ENCODE measurements at regions not wholly inside any gene's neighbourhood (a gene's known extent, or its start where the extent isn't known, plus 50 kb on each side); places are given as distances from the start of the nearest gene placed in this dataset.
"Not testable (repeated sequence)": the region's sequence is repeated elsewhere in the genome, so short reads cannot be mapped to it uniquely, and the experiment has no call there.

DNA sequence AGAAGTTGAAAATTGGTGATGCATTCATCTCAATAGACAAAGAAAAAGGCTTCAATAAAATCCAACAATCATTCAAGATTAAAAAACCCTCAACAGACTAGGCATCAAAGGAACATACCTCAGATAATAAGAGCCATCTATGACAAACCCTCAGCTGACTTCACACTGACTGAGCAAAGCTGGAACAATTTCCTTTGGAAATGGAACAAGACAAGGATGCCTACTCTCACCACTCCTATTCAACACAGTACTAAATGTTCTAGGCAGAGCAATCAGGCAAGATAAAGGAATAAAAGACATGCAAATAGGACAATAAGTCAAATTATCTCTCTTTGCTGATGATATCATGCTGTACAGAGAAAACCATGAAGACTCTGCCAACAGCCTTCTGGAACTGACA, 1188.1 kb downstream of the DTWD2 start:
- DNase-seq (ENCODE audit: low spot score), result no peak

- no peak for DNase-seq (ENCODE audit: low spot score)
Observed at GRCh38 chr5:117794847-117795246, 1193.5 kb downstream of the DTWD2 start.

- no peak for DNase-seq (ENCODE audit: low spot score)
Observed at GRCh38 chr5:117793963-117794362, 1194.4 kb downstream of the DTWD2 start.

GRCh38 chr5:117792476-117792875, 1195.9 kb downstream of the DTWD2 start:
- no peak for DNase-seq (ENCODE audit: low spot score)

DNA sequence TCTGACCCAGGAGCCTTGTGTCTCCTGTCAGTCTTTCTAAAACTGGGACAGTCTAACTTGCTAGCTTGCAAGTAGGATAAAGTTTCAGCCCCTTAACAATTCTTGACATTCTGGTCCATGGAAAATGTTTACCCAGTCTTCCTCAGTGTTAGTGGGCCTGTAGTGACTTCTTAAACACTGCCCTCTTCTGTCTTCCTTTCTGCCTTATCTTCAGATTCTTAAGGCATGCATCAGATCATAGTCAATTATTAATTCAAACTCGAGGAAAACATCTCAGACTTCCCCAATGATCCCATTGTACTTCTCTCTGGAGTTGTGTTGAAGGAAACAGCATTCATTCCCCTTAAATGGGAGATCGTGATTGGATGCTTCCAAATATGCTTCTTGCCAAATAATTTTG, 1199.8 kb downstream of the DTWD2 start:
- DNase-seq (ENCODE audit: low spot score), result no peak

GRCh38 chr5:117779171-117779570, 1204.5 kb upstream of the SEMA6A start:
- DNase-seq (ENCODE audit: low spot score), result no peak

DNA sequence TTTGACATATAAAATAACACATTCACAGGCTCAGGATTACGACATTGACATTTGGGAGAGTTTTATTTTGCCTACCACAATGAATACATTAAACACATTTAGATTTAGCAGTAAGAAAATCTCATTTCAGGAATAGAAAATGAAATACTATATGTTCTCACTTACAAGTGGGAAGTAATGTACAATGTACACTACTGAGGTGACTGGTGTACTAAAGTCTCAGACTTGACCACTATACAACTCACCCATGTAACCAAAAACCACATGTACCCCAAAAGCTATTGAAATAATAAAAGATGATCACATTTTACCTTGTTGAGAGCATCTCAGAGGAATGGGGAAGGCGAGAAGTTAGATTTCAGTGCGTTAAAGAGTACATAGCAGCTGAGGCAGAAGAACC, 1202.4 kb upstream of the SEMA6A start:
- no peak for DNase-seq (ENCODE audit: low spot score)

DNA sequence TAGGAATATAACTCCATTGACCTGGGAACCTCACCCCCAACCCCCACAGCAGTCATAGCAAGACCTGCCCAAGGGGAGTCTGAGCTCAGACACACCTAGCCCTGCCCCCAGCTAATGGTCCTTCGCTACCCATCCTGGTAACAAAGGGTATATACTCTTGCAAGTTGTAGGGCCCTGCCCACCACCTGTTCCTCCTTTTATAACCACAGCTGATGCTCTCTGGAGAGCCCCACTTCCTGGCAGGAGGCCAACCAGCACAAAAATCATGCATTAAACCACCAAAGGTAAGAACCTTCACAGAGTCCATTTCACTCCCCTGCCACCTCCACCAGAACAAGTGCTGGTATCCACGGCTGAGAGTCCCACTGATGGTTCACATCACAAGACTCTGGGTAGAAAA, 1195.3 kb upstream of the SEMA6A start:
- no peak for DNase-seq (ENCODE audit: low spot score)

- DNase-seq (ENCODE audit: low spot score), result no peak
Observed at GRCh38 chr5:117763271-117763670, 1188.6 kb upstream of the SEMA6A start.

DNA sequence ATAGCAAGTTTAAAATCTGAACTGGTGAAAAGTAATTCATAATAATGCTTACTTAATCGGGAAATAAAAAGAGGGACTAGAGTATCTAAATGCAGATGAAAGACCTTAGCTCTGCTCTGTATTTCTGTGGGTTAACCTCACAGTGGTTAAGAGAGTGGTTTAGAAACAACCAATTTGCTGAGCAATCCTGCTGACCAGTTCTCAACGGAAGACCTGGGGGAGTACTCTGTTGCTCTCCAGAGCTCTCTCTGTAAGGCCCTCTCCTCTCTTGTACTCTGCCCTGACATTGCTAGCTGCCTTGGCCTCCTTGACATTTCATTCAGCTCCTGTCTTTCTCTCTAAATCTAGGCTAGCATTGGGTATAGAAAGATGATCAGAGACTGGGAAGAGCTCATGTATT, 1186.6 kb upstream of the SEMA6A start:
- no peak for DNase-seq (ENCODE audit: low spot score)

DNA sequence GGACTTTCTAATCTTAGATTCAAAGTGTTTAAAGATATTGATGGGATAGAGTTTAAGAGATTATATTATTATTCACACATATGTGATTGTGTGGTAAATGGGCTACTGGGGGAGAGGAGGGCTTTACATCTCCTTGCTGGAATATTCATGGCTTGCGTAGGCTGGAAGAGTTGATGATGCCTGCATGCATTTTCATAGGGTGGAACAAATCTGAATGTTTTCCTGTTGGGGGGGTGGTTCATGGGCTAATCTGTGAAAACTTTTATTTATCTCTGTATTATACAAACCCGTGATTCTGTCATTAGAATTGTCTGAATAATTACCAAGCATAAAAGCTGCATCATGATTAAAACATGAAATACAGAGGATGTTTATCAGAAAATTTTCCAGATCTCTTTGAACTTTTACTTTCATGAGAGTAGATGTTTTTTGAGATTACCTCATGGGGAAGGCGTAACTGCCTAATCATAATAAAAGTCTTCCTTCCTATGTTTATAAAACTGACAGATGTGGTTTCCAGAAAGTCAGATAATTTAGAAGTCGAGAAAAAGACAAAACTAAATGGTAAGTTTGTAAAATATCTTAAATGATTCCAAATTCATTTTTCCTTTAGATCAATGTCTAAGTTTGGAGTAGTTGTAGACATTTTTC, 1185.4 kb upstream of the SEMA6A start:
- DNase-seq (ENCODE audit: low spot score), result no peak

GRCh38 chr5:117752403-117752802, 1177.8 kb upstream of the SEMA6A start:
- no peak for DNase-seq (ENCODE audit: low spot score)

- no peak for DNase-seq (ENCODE audit: low spot score)
Observed at GRCh38 chr5:117748336-117748735, 1173.7 kb upstream of the SEMA6A start.

GRCh38 chr5:117743337-117743736, 1168.7 kb upstream of the SEMA6A start:
- no peak for DNase-seq (ENCODE audit: low spot score)

DNA sequence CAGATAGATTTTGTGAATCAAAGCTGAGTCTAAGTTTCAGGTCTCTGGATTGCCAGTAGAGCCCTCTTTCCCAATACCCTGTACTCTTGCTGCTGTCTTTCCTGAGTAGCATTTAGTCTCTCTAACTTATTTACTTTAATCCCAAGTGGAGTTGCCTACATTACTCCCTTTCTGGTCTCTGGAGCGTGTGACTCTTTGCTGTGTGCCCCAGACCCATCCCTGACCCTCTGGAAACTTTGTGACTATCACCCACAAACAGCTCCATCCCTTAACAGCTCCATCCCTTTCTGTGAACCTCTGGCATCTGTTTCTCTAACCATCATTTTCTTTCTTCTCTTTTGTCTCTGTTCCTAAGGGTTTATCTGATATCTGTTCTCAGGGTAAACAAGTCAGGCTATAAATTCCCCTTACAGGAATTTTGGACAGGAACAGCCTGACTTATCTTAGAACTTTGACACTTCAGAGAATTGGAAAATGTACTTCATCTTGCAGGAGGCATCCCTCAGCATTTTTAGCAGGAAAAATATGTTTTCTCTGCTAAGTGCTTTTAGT, 1167.1 kb upstream of the SEMA6A start:
- DNase-seq (ENCODE audit: low spot score), result no peak

DNA sequence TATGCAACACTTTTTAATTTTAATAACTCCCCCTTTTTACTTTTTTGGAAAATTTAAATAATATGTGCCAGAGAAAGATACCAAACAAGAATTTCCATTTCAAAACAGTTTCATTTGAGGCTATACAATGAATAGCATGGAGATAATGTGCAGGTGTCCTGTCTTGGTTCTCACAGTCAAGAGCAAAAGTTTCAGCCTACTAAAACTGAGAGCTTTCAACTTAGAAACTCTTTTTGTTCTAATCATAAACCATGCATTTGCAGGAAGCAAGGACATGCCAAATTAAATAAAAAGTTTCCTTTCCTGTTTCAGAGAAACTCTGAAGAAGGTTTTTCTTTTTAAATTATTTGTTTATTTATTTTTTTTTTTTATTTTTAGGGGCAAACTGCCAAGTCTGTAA, 1165.6 kb upstream of the SEMA6A start:
- no peak for DNase-seq (ENCODE audit: low spot score)

DNA sequence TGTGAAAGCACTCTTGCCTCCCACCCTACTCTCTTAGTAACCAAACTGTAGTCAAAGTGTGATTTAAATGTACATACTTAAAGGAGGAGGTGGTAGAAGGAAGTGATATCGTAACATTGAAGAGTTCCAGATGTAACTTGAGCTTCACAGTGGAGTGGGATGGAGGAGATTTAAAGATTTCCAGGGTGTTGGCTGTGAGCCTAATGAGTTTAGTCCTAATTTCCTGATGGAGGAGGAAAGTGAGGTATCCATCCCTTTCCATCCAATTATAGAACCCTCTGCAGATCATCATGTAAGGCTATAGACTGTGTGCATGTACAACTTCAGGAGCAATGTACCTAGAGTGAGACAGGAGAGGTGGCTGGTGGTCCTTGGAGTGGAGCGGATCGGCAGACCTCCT, 1163.9 kb upstream of the SEMA6A start:
- no peak for DNase-seq (ENCODE audit: low spot score)

- no peak for DNase-seq (ENCODE audit: low spot score)
Observed at GRCh38 chr5:117736698-117737097, 1162.1 kb upstream of the SEMA6A start.

DNA sequence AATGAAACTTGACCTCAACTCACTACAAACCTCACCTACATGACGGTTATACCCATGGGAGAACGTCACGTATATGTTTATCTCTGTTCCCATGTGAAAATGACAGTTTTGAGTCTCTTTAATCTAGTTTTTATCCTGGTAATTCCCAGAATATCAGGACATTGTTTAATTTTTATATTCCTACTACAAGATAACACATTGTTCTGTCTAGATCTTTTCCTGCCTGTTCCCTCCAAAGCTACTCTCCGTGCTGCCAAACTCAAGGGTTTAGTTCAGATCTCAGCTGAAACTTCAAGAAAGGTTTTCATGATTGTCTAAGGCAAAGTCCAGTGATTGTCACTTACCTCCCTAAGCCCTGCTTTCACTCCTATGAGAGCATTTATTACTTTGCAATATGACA, 1159.4 kb upstream of the SEMA6A start:
- no peak for DNase-seq (ENCODE audit: low spot score)

DNA sequence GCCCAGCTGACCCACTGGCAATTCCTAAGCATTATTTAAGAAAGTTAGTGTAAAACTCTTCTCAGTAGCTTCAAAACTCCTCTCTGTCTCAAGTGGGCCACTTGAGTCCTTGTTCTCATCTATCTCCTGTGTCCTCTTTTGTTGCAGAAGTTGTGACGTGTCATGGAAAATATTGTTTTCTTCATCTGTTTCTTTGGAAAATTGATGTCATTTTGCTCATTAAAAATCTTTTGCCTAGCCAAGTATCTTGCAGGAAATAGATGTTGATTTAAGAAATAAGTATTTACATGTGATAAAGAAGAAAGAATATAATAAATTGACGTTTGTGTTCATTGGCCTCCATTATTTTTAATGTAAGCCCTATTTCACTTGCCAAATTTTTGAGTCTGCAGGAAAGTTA, 1158.4 kb upstream of the SEMA6A start:
- no peak for DNase-seq (ENCODE audit: low spot score)

DNA sequence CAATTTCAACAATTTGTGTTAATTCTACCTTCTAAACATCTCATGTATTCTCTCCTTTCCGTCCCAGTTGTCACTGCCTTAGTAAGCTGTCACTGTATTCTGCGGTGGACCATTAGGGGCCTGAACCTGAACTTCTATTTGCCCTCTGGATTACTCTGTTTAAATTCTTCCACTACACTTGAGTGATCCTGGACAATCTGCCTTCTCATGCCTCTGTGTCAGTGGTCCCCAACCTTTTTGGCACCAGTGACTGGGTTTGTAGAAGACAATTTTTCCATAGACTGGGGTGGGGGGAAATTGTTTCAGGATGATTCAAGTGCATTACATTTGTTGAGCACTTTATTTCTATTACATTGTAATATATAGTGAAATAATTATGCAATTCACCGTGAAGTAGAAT, 1157.6 kb upstream of the SEMA6A start:
- DNase-seq (ENCODE audit: low spot score), result no peak

DNA sequence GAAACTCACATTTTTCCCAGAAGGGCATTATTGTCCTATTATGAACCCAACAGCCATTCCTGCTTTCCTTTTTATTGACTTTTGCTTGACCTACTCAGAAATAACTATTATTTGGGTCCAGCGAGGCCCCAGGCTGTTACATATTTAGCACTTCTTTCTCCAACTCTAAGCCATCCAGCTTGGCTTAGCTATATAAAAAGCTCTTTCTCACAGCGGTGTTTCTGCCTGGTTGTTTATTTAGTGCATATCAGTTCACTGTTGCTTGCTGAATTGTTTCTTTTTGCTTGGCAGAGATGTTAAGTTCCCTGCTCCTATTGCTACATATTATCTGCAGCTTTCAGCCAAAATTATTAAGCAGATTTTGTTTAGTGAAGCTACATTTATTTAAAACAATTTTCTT, 1156.8 kb upstream of the SEMA6A start:
- DNase-seq (ENCODE audit: low spot score), result no peak

DNA sequence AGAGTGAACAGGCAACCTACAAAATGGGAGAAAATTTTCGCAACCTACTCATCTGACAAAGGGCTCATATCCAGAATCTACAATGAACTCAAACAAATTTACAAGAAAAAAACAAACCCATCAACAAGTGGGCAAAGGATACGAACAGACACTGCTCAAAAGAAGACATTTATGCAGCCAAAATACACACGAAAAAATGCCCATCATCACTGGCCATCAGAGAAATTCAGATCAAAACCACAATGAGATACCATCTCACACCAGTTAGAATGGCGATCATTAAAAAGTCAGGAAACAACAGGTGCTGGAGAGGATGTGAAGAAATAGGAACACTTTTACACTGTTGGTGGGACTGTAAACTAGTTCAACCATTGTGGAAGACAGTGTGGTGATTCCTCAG, 1146.2 kb upstream of the SEMA6A start:
- not testable (repeated sequence) for DNase-seq (ENCODE audit: low spot score)

- DNase-seq (ENCODE audit: low spot score), result no peak
Observed at GRCh38 chr5:117719413-117719812, 1144.8 kb upstream of the SEMA6A start.
